Right lung (tissue), 2 donors: ENCODE measurements at regions not wholly inside any gene's neighbourhood (a gene's known extent, or its start where the extent isn't known, plus 50 kb on each side); places are given as distances from the start of the nearest gene placed in this dataset.
A peak's percentile ranks its signal among the peaks of the same experiment; 100 is the strongest.

Experiments
- DNase-seq, 2 donors: peaks; one replicate each; pipeline ENCODE4 v3.0.0-alpha.2; 2013

DNA sequence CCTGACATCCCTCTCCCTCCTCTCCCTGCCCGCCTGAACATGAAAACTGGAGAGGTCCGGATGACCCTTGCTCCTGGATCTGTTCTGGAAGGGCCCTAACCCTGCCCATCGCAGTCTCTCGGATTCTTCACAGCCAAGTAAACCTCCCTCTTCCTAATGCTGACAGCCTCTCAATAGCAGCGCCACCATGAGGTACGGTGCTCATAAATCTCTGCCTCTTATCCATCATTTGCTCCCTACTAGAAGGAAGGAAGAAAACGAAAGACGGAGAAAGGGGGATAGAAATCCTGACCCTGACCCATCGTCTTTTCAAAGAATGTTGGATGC, 257.9 kb downstream of the BCL11A start:
- DNase-seq, result no peak

DNA sequence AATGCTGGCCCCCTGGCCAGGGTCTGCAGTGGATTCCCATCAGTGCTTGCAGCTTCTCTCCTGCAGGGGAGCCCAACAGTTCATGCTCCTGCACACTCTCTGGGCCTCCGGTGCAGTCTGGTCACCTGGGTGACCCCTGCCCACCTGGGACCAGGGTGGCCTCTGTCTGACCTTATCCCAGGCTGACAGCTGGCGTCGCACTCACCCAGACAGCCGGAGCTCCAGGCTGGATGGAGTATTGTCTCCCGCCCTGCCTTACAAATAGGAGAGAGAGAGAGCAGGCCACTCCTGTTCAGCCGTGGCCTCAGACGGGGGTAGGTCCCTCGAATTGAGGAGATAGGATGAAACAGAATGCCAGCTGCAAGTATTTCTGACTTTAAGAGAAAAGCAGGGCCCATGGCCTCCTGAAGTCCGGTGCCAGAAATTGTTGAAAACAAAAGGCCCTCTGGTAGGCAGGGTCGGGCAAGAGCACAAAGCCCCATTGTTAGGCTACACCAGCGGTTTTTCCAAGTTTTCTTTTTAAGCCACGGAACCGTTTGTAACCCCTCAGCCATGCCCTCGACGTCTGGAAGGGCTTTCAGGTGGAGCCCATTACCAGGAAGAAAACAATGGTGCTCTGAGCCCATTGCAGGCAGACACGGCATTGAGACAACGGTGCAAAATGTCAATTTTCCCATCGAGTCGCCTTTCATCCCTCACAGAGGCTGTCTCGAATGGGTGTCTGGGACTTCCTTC, 258.4 kb downstream of the BCL11A start:
- DNase-seq, result no peak

DNA sequence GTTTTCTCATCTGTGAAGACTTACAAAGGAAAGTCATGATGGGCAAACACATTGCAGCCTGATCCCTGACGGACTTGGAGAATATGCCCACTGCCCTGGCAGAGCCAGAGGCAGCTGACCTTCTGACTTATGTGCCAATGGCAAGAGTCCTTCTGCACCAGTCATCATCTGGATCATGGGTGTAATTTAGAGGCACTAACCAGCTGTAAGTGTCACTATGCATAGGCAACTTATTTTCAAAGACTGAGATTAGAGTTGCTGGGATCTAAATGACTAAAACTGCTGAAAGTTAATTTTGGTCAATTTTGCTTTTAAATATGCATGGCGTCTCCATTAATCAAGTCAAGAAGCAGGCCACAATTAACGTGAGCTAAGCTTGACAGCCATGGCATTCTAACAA, 261.2 kb downstream of the BCL11A start:
- DNase-seq, result no peak

DNA sequence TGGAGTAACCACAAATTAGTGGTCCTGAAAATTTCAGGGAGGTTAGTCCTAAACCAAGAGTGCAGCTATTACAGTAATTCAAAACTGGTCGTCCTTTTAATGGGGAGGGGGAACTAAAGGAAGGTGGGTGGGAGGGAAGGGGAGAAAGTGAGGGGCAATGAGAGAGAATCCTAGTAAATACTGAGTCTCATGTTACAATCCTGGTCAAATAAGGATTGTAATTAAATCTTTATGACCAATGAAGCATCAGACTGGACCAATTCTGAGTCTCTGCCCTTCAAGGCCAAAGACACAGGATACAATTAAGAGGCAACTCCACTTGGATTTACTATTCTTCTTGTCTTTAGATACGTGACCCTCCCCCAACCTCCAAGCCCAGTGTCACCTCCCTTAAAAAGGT, 262.9 kb downstream of the BCL11A start:
- DNase-seq, result no peak

DNA sequence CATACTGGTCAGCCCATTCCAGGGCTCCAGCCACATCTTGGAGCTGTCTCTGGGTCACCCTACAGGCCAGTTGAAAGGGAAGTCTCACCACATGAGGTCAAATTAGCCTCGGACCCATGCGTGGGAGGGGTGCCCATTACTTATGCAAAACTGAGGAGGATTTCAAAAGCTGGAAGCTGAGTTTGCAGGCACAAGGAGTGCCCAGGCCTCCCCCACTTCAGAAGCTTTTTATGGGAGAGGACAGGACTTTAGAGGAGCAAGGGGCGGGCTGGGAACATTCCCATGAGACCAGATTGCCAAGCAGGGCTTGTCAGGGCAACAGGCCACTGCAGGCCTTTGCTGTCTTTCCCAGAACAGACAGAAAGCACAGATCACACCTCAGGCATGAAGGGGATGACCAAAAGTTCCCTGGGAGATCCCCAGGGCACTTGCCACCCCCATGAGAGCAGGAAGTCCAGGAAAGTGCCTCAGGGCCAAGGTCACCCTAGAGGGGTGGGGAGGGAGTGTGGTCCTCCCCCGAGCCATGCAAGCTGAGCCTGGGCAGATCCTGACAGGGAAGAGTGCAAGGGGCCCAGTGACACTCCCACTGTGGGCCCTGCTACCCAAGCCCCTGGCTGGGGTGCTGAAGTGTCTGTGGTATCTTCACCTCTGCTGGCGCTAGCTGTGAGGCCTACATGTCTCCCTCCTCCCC, 267.7 kb downstream of the BCL11A start:
- no peak for DNase-seq

DNA sequence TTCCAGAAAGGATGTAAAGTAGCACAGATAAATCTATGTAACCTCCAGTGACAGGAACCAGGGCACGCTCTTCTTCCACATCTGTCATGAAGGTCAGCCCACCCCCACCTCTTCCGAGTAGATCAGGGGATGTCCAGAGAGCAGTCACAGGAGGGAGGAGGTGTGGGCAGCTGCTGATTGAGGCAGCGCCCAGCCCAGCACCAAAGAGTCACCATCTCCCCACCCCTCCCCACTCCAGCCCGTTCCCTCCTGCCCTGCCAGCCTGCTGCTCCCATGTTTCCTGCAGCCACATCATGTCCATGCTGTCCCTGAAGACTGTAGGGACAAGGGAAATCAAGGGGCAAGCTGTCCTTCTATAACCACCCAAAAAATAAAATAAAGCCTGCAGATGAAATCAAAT, 269.8 kb downstream of the BCL11A start:
- DNase-seq, result no peak

DNA sequence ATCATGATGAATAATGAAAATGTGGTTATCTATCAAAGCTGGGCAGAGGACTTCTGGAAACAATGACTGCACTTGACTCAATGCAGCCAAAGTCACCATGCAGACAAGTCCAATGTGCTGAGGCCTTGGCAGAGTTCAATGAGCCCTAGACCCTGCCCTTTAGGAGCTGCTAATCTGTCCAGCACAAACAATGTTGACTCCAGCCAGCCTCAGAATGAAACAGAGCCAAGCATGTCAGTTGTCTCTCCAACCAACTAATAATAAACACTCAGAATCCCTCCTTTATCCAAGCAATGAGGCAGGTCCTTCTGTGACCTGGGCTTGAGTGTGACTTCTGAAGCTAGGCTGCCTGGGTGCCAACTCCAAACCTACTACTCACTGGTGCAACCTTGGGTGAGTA, 270.6 kb downstream of the BCL11A start:
- no peak for DNase-seq

DNA sequence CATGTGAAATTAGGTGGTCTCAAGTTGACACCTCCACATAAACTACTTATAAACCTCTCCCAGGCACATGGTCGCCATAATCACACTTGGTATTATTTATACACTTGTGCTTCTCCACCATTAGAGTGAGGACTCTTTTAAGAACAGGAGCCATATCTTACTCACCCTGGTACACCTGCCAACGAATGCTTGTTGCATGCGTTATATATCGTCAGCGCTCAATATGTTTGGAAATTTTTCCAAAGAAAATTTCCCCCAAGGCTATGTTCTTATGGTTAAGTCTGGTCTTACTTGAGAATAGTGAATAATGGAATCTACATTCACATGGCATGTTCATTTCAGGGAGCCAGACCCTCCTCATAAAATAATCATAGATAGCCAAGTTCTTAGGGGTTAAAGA, 271.7 kb downstream of the BCL11A start:
- DNase-seq, result no peak

DNA sequence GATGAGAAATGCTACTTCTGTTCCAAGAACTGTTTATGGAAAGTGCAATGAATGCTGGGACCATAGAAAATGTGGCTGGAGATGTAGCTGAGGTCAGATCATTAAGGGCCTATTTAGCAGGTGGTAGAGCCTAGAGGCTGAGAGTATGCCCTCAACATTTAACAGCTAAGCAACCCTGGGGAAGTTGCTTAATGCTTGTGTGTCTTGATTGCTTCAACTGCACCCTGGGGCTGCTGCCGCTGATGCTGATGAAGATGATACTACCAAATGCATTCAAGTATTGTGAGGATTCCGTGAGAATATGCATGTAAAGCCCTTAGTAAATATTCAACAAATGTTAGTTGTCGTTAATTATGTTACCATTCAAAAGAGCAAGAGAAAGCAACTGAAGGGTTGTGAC, 273.2 kb downstream of the BCL11A start:
- DNase-seq, result no peak

DNA sequence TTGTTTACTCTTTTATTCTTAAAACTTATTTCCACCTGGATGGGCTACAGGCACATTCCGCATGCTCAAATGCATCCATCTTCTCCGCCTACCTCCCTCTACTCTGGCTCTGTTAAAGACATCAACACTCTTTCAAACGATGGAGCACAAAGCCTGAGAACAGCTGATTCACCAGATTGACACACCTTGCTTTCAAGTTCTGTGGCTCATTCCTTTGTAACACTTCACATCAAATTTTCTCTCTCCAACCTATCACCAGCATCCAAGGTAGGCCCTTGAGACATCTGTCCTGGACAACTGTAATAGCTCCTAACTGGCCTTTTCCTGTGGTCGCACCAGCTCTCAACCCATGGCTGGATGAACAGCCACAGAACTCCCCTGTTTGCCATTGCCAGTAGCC, 274.5 kb downstream of the BCL11A start:
- no peak for DNase-seq

DNA sequence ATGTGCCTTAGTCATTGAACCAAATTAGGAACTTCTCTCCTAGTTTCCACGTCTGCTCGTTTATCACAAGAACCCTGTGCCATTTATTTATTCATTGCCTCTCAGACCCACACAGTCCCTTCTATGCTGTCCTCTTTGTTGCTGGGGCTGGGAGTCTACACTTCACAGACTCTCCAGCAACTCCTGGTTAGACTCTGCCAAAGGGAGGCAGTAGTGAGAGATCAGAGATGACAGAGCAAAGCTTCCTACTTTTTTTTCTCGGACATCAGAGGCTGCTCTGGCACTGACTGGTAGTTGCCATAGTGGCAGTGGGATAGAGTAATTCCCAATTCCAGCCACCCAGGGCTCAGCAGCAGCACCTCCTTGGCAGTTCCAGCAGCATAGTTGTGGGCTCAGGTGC, 277.5 kb downstream of the BCL11A start:
- DNase-seq, result no peak

DNA sequence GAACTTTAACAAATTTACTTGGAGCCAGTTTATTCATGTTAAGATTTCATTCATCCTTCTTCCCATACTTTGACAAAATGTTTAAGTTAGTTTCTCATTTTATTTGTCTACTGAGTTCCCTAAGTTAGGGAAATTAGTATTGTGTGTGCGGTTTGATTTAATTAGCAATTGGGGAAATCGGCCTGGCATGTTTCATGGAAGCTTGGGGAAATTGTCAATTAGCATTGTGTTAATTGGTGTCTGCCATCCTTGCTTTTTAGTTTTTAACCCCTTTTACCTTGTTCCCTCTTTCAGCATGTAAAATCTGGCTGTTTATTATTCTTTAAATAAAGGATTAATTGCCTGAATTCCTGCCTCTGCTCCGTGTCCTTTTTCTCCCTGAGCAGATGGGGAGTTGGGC, 279.6 kb downstream of the BCL11A start:
- no peak for DNase-seq

DNA sequence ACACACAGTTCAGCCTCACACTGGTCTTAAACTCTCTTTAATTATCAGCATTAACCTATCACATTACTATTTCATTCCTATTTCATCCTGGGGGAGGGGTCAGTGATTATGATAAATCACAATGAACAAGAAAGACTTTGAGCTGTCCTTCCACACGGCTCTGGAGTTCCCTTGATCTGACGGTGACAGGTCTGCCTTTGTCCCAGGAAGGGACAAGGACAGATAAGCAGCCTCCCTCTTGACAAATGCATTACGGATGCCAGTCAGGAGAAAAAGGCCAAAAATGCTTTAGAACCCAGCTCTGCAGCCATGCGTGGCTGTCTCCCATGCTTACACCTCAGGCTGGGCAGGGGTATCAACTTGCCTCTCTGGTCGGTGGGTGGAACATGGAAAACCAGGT, 281.7 kb downstream of the BCL11A start:
- no peak for DNase-seq

DNA sequence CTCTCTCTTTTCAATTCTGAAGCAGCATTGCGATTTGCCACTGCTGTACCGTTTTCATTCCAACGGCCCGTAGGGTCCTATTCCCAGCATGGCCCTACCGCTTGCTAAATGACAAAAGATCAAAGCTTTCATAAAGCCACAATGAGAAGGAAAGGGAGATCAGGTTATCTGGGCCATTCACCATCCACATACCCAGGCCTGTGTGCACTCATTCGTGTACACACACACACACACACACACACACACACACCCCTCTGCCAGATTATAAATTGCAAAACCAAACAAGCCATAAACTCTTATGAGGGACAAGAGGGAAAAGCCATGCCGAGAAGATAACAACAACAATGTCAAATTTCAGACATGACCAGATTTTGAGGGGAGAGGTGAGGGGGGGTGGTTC, 282.3 kb downstream of the BCL11A start:
- DNase-seq, result no peak

DNA sequence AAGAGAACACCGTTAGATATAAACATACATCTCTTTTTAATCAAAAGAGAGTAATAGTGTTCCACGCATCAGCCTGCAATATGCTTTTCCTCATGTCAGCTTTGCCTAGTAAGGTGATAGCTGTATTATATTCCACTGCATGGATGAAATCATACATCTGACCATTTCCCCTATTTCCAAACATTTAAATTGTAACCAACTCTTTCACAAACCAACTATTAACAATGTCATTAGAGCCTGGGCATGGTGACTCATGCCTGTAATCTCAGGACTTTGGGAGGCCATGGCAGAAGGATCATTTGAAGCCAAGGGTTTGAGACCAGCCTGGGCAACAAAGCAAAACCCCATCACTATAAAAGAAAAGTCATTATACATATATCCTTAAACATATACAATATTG, 284.8 kb downstream of the BCL11A start:
- DNase-seq, result no peak

DNA sequence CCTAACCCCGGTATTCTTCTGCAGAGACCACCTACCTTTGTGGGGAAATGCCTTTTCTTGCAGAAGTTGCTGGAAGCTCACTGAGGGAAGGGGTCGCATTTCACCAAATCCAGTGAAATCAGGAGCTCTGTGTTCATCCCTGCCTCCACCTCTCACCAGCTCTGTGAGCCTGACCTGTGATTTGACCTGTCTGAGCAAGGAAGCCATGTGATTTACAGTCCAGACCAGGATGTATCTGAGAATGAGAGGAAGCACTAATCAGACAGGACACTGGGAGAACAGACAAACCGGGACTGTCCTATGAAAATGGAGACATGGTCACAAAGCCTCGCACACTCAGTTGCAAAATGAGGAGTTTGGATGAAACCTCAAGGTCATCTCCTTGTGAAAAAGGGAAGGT, 285.4 kb downstream of the BCL11A start:
- no peak for DNase-seq

DNA sequence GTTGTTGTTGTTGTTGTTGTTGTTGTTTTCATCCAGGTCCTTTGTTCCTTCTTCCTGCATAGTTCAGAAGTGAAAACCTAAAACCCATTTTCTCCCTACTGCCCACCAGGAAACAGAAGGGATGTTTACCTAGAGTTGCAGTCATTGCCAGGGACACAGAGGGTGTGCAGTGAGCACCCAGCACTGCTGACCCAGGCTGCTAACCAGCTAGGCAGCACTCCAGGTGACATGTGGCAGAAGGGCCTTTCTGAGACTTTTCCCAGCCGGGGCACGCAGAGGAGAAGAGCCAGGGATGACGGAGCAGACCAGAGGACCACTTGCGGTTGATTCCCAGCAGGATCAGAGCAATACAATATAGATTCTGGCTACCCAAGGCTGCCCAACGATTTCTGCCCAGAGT, 286.3 kb downstream of the BCL11A start:
- DNase-seq, result no peak

DNA sequence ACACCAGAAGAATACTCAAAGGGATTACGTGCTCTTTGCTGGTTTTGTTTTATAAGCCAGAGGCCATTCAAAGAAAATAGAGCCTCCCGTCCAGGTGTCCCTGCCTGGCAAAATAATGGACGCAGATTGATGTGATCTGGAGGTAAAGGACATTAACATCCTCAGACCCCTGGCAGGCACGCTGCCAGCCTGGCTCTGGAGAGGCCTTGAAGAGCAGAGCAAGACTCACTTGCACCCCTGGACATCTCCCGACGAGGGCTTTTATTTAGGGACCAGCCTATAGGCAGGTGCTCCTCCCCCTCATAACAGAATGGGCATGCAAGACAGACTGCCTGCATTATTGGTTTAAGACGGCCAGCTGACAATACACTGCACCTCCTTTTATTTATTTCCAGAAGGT, 291.3 kb downstream of the BCL11A start:
- DNase-seq, result no peak

DNA sequence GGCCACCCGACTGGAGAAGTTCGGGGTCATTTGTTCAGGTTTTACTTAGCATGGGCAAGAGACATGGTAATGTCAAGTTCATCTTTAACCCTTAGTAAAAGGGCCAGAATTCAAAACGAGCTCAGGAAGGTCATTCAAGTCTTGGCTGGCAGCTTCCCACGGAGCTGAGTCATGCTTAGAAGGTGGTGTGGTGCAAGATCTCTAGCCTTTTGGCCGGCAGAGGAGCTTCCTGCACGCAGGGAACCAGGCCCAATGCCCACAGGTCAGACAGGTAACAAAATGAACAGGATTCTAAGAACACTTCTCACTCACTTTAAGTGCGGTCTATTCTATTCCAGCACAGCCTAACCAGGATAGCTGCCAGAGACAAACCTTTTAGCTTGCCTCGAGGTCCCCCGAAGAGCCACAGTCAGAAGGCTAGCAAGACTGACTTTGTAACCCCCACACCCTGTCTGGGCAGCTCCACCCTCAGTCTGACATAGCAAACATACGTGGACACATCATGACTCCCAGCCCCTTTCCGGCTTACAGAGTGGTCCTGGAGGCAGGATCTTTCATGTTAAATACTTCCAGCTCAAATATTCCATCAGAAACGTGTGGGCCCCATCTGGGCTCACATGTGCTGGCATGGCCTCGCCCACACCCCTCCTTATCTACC, 292.7 kb downstream of the BCL11A start:
- DNase-seq, result no peak

DNA sequence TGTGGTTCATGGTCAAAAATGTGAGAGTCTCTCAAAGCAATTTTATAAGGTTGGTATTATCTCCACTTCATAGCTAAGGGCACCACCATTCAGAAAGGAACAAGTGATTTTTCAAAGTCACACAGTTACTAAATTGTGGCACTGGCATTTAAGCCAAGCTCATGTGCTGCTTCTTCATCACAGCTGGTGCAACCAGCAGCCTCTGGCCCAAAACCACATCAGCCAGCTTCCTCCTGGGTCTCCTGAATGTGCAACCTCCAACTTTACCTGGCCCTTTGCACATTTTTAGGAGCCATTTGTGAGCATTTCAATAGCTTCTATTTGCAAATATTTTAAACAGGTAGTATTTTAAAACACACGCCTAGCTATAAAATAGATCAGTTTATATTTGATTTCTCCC, 293.7 kb downstream of the BCL11A start:
- no peak for DNase-seq

DNA sequence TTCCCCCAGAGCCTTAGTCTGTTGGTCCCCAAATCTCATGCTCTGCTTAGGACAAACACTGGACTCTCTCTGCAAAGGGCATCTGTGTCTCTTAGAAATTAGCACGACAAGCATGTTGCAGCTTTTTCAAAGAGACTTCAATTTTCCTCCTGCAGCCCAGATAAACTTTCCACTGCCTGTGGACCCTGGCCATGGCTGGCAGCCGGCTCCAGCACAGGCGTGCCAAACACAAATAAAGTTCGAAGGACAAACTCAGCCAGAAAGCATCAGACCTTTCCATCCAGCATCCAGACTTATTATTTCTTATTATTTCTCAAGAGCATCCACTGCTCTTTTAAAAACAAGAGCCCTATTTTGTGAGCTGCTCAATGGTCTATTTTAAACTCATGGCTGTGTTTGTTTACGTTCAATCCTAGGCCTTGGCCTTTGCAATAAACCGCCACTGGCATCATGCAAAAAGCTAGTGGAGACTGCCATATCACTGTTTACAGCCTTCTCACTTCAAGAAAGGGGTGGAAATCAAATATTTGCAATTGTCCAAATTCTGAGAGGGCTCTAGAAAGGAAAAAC, 300.8 kb downstream of the BCL11A start:
- peak; percentile 16 to 18 for DNase-seq

DNA sequence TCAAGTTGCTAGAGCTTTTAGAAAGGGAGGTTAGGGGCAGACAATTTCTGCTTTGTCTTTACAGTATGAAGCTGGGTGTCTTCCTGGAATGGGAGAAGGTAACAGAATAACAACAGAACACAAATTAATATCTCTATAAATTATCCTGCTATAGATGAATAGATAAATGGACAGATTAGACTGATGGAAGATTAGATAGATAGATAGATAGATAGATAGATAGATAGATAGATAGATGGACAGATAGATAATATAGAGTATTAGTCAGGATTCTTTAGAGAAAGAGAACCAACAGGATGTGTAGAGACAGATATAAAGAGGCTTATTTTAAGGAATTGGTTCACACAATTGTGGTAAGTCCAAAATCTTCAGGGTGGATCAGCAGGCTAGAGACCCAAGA, 302.2 kb downstream of the BCL11A start:
- no peak for DNase-seq

DNA sequence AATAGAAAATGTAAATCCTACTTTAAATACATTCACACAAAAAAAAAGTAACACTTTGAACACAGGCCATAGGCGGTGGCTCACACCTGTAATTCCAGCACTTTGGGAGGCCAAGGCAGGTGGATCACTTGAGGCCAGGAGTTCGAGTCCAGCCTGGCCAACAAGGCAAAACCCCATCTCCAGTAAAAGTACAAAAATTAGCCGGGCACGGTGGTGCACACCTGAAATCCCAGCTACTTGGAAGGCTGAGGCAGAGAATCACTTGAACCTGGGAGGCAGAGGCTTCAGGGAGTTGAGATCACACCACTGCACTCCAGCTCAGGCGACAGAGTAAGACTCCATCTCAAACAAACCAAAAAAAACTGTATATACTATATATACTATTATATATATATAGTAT, 303.6 kb downstream of the BCL11A start:
- no peak for DNase-seq
